Ovary (tissue), 3 donors: ENCODE measurements at regions not wholly inside any gene's neighbourhood (a gene's known extent, or its start where the extent isn't known, plus 50 kb on each side); places are given as distances from the start of the nearest gene placed in this dataset.

Source experiments
- CTCF ChIP-seq, 3 donors: fragments of 450-650 bp in 2 of 3; fragments of 200-600 bp in 1 of 3; IDR thresholded peaks; one replicate each; pipeline versions ENCODE4 v1.5.1 to v1.8.0; 2016 to 2022; ENCODE audit warnings: antibody characterized with exemption in 3 of 3, mild to moderate bottlenecking in 1 of 3
- POLR2A ChIP-seq: fragments of 450-650 bp; IDR thresholded peaks from one replicate; pipeline ENCODE4 v1.6.1; 2017; ENCODE audit warnings: antibody characterized with exemption, mild to moderate bottlenecking, moderate library complexity
- donor health status: DM: no; HTN: no; CAD: no.

GRCh38 chr1:57908147-57908890, 484.5 kb upstream of the DAB1 start:
- TF ChIP-seq CTCF (IDR thresholded peaks at IDR 0.05) (no peak), POLR2A (no peak)
